ENCODE measurements at regions not wholly inside any gene's neighbourhood (a gene's known extent, or its start where the extent isn't known, plus 50 kb on each side); places are given as distances from the start of the nearest gene placed in this dataset.

DNA sequence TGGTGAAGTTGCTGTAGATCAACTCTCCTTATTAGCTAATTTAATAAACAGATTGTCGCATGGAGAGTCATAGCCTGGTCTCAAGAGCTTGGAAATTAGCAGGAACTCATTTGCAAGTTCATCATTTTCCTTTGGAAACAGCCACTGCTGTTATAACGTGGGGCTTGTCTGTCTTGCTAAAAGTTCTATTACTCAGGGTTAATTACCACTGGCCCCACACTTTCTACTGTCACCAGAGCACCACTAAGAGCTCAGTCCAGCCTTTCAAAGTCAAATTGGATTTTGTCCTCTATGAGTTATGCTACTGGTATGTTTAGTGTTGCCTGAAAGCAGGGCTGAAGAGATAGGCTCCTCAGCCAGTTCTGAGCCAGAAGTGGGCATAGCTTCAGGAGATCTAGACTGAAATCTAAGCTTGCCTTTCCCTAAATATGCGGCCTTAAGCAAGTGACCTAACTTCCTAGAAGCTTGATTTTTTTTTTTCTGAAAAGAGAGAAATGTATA, 292.2 kb downstream of the INSC start:
- no peak overlapping the region for H2AK5ac ChIP-seq (ENCODE audit: insufficient read length, low read length)
- H3K9me3 ChIP-seq (ENCODE audit: control insufficient read depth, low read depth, low read length): no peaks in the 10 kb centered on the region
- no peak overlapping the region for H3K9ac ChIP-seq (ENCODE audit: extremely low read depth, insufficient read length, low read length)
- no peak overlapping the region for H2BK12ac ChIP-seq (ENCODE audit: insufficient read length, low read depth, low read length)
- no CpG with 5 or more reads among the region's 3 CpGs for WGBS (ENCODE audit: extremely low coverage, insufficient read length, low lambda C conversion rate)
- no peaks in the 10 kb centered on the region for H3K27me3 ChIP-seq (ENCODE audit: insufficient read depth, low read length)
- H3K56ac ChIP-seq (ENCODE audit: insufficient read length, low read depth, low read length): no peak overlapping the region
- H3K27me3 Mint-ChIP-seq (ENCODE audit: low read depth): no peaks in the 10 kb centered on the region; the same call in 1 of the 2 replicates
- H3K36me3 Mint-ChIP-seq (ENCODE audit: insufficient read depth in 1 of 3, low read depth in 3 of 3): no peaks in the 10 kb centered on the region; a peak in 1 of 7 replicates
- H3K4me3 Mint-ChIP-seq: no peak overlapping the region
- H2BK20ac ChIP-seq (ENCODE audit: low read depth, low read length, poor library complexity, severe bottlenecking): no peak overlapping the region
- H3K4me1 ChIP-seq (ENCODE audit: insufficient read depth, low read length): no peaks in the 10 kb centered on the region
- H3K18ac ChIP-seq (ENCODE audit: insufficient read length, low read depth, low read length): no peak overlapping the region
- H3K14ac ChIP-seq (ENCODE audit: insufficient read depth, low read length): no peak overlapping the region
- no peaks in the 10 kb centered on the region for H3K4me1 Mint-ChIP-seq
- H2BK5ac ChIP-seq (ENCODE audit: insufficient read length, low read length): no peak overlapping the region
- H4K5ac ChIP-seq (ENCODE audit: insufficient read length, low read depth, low read length): no peak overlapping the region
- TF ChIP-seq, protein P1, sequence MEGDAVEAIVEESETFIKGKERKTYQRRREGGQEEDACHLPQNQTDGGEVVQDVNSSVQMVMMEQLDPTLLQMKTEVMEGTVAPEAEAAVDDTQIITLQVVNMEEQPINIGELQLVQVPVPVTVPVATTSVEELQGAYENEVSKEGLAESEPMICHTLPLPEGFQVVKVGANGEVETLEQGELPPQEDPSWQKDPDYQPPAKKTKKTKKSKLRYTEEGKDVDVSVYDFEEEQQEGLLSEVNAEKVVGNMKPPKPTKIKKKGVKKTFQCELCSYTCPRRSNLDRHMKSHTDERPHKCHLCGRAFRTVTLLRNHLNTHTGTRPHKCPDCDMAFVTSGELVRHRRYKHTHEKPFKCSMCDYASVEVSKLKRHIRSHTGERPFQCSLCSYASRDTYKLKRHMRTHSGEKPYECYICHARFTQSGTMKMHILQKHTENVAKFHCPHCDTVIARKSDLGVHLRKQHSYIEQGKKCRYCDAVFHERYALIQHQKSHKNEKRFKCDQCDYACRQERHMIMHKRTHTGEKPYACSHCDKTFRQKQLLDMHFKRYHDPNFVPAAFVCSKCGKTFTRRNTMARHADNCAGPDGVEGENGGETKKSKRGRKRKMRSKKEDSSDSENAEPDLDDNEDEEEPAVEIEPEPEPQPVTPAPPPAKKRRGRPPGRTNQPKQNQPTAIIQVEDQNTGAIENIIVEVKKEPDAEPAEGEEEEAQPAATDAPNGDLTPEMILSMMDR (conservative IDR thresholded peaks at IDR 0.05): no peak
- no peak overlapping the region for H3K23ac ChIP-seq (ENCODE audit: insufficient read length, low read depth, low read length)
- no peak overlapping the region for H4K8ac ChIP-seq (replicated peaks; ENCODE audit: insufficient read length, low read depth, low read length)
- no peak overlapping the region for H2BK15ac ChIP-seq (ENCODE audit: low read depth, low read length)
- H3K9me3 Mint-ChIP-seq: peaks cover 0 to 1% of the 10 kb centered on the region in 2 experiments; a peak in 2 of 5 replicates
- H3K27ac ChIP-seq (ENCODE audit: insufficient read length, low read depth, low read length): no peak overlapping the region
- no peaks in the 10 kb centered on the region for H3K79me1 ChIP-seq (ENCODE audit: insufficient read depth, low read depth, low read length, poor library complexity, severe bottlenecking)
- no peaks in the 10 kb centered on the region for H3K79me2 ChIP-seq (ENCODE audit: insufficient read depth, low read length)
- no peak overlapping the region for H2BK120ac ChIP-seq (ENCODE audit: low read depth, low read length, poor library complexity, severe bottlenecking)
- H4K20me1 ChIP-seq (ENCODE audit: control insufficient read depth, insufficient read depth, insufficient read length): no peaks in the 10 kb centered on the region
- DNase-seq: no peak
- H3K4me2 ChIP-seq (ENCODE audit: insufficient read depth, insufficient read length, low read length): no peak overlapping the region
- no peak overlapping the region for H4K91ac ChIP-seq (ENCODE audit: insufficient read length, low read depth, low read length)
- H3T11ph ChIP-seq (ENCODE audit: low read length): no peak overlapping the region
- no peak overlapping the region for H3K27ac Mint-ChIP-seq
- no peak overlapping the region for H2AFZ ChIP-seq (ENCODE audit: low read length)
- no peak overlapping the region for H3K4ac ChIP-seq (ENCODE audit: low read depth, low read length)
- no peaks in the 10 kb centered on the region for H3K23me2 ChIP-seq (ENCODE audit: insufficient read length, low read depth, low read length, poor library complexity, severe bottlenecking)

All from H9 (cell line).